ENCODE measurements at regions not wholly inside any gene's neighbourhood (a gene's known extent, or its start where the extent isn't known, plus 50 kb on each side); places are given as distances from the start of the nearest gene placed in this dataset.

GRCh38 chr18:7467708-7468466 is 99.2 kb upstream of the PTPRM start:
- Histone ChIP-seq H3K9ac (ENCODE audit: extremely low read depth, insufficient read length, low read length) (no peak overlapping the region), H2BK20ac (ENCODE audit: low read depth, low read length, poor library complexity, severe bottlenecking) (no peak overlapping the region), H3K4ac (ENCODE audit: low read depth, low read length) (no peak overlapping the region), H3K23ac (ENCODE audit: insufficient read length, low read depth, low read length) (no peak overlapping the region), H3K4me2 (ENCODE audit: insufficient read depth, insufficient read length, low read length) (no peak overlapping the region), H4K91ac (ENCODE audit: insufficient read length, low read depth, low read length) (no peak overlapping the region), H4K5ac (ENCODE audit: insufficient read length, low read depth, low read length) (no peak overlapping the region), H3K56ac (ENCODE audit: insufficient read length, low read depth, low read length) (no peak overlapping the region), H2BK5ac (ENCODE audit: insufficient read length, low read length) (no peak overlapping the region), H2BK15ac (ENCODE audit: low read depth, low read length) (no peak overlapping the region), H3K79me2 (ENCODE audit: insufficient read depth, low read length) (no peaks in the 10 kb centered on the region), H2AK5ac (ENCODE audit: insufficient read length, low read length) (no peak overlapping the region), H3K23me2 (ENCODE audit: insufficient read length, low read depth, low read length, poor library complexity, severe bottlenecking) (no peaks in the 10 kb centered on the region), H2BK12ac (ENCODE audit: insufficient read length, low read depth, low read length) (no peak overlapping the region), H3K27ac (ENCODE audit: insufficient read length, low read depth, low read length) (no peak overlapping the region), H3K4me1 (ENCODE audit: insufficient read depth, low read length) (no peaks in the 10 kb centered on the region), H3T11ph (ENCODE audit: low read length) (no peak overlapping the region), H4K20me1 (ENCODE audit: control insufficient read depth, insufficient read depth, insufficient read length) (no peaks in the 10 kb centered on the region), H2BK120ac (ENCODE audit: low read depth, low read length, poor library complexity, severe bottlenecking) (no peak overlapping the region), H4K8ac (replicated peaks; ENCODE audit: insufficient read length, low read depth, low read length) (no peak overlapping the region), H3K9me3 (ENCODE audit: control insufficient read depth, low read depth, low read length) (no peaks in the 10 kb centered on the region), H3K18ac (ENCODE audit: insufficient read length, low read depth, low read length) (no peak overlapping the region), H3K14ac (ENCODE audit: insufficient read depth, low read length) (no peak overlapping the region), H2AFZ (ENCODE audit: low read length) (no peak overlapping the region), H3K79me1 (ENCODE audit: insufficient read depth, low read depth, low read length, poor library complexity, severe bottlenecking) (no peaks in the 10 kb centered on the region), H3K27me3 (ENCODE audit: insufficient read depth, low read length) (no peaks in the 10 kb centered on the region)
- no CpG with 5 or more reads among the region's 18 CpGs for WGBS (ENCODE audit: extremely low coverage, insufficient read length, low lambda C conversion rate)
- Mint-ChIP-seq H3K9me3 (no peaks in the 10 kb centered on the region), H3K4me1 (peaks cover 7 to 8% of the 10 kb centered on the region in 2 experiments; a peak in 3 of 4 replicates), H3K36me3 (ENCODE audit: insufficient read depth in 1 of 3, low read depth in 3 of 3) (no peaks in the 10 kb centered on the region), H3K27me3 (ENCODE audit: low read depth) (peaks cover under 1% of the 10 kb centered on the region; the same call in 1 of the 2 replicates), H3K4me3 (no peak overlapping the region), H3K27ac (no peak overlapping the region; a peak in 1 of 7 replicates)
- no peak for TF ChIP-seq CTCF (conservative IDR thresholded peaks at IDR 0.05)
- no peak for DNase-seq

All from H9 (cell line).